ENCODE measurements at regions not wholly inside any gene's neighbourhood (a gene's known extent, or its start where the extent isn't known, plus 50 kb on each side); places are given as distances from the start of the nearest gene placed in this dataset.
A peak's percentile ranks its signal among the peaks of the same experiment; 100 is the strongest.
"Not testable (repeated sequence)": the region's sequence is repeated elsewhere in the genome, so short reads cannot be mapped to it uniquely, and the experiment has no call there.

DNA sequence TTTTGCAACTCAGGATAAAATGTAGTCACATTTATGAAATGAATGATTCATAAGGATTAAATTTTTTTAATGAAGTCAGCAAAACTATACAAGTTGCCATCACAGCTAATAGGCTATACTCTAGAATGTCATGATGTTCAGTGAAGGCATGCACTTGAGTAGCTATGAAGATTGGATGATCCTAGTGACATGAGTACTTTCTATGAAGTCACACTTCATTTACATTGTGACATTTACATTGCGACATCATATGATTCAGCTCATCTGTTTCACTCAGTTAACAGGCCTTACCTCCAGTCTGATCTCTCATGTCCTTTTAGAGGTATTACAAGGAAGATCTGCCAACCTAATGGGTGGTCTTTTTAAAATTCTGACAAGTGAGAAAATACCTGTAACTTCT lies 82.7 kb upstream of the FGF13 start:
- Histone ChIP-seq H3K36me3 (no peaks in the 10 kb centered on the region), H3K27me3 (no peaks in the 10 kb centered on the region), H3K4me3 (no peak overlapping the region), H3K9me3 (no peaks in the 10 kb centered on the region), H3K27ac (no peak overlapping the region), H3K4me1 (no peaks in the 10 kb centered on the region)
- no peak for DNase-seq
- no peak for TF ChIP-seq POLR2A (IDR thresholded peaks at IDR 0.05)
- TF ChIP-seq, protein P1, sequence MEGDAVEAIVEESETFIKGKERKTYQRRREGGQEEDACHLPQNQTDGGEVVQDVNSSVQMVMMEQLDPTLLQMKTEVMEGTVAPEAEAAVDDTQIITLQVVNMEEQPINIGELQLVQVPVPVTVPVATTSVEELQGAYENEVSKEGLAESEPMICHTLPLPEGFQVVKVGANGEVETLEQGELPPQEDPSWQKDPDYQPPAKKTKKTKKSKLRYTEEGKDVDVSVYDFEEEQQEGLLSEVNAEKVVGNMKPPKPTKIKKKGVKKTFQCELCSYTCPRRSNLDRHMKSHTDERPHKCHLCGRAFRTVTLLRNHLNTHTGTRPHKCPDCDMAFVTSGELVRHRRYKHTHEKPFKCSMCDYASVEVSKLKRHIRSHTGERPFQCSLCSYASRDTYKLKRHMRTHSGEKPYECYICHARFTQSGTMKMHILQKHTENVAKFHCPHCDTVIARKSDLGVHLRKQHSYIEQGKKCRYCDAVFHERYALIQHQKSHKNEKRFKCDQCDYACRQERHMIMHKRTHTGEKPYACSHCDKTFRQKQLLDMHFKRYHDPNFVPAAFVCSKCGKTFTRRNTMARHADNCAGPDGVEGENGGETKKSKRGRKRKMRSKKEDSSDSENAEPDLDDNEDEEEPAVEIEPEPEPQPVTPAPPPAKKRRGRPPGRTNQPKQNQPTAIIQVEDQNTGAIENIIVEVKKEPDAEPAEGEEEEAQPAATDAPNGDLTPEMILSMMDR (IDR thresholded peaks at IDR 0.05): no peak

DNA sequence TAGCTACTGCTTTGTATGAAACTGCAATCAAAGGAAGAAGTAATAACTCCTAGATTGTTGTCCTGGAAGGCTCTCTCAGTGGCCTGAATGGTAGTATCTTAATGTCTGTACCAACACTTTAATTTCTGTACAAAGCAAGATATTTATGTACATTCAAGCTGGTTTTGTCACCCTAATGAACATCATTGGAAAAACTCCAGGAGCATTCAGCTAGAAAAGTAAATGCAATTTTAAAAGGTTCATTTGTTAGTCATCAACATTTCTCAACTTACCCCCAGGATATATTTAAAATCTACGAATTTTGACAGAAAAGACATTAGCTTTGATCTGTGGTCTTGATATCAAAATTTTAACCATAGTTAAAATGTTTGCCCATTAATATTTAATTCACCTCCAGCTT lies 80.0 kb upstream of the FGF13 start:
- Histone ChIP-seq H3K9me3 (no peaks in the 10 kb centered on the region), H3K4me3 (no peak overlapping the region), H3K27ac (no peak overlapping the region), H3K4me1 (no peaks in the 10 kb centered on the region), H3K27me3 (no peaks in the 10 kb centered on the region), H3K36me3 (no peaks in the 10 kb centered on the region)
- DNase-seq: no peak
- no peak for TF ChIP-seq POLR2A (IDR thresholded peaks at IDR 0.05)
- TF ChIP-seq, protein P1 (IDR thresholded peaks at IDR 0.05): no peak

DNA sequence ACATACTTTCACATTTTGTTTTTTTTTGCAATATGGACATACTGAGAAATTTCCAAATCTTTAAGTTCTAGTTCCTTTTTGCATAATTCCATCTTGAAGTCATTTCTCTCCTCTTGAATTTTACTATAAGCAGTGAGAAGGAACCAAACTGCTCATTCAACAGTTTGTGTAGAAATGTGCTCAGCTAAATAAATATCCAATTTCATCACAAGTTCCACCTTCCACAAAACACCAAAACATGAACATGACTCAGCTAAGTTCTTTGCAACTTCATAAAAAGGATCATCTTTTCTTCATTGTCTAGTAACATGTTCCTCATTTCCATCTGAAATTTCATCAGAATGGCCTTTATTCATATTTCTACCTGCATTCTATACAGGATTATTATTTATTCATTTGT lies 77.3 kb upstream of the FGF13 start:
- H3K27ac ChIP-seq: no peak overlapping the region
- H3K4me1 ChIP-seq: no peaks in the 10 kb centered on the region
- no peaks in the 10 kb centered on the region for H3K36me3 ChIP-seq
- no peaks in the 10 kb centered on the region for H3K27me3 ChIP-seq
- no peak for TF ChIP-seq POLR2A (IDR thresholded peaks at IDR 0.05)
- TF ChIP-seq, protein P1 (IDR thresholded peaks at IDR 0.05): no peak
- DNase-seq: no peak
- no peaks in the 10 kb centered on the region for H3K9me3 ChIP-seq
- H3K4me3 ChIP-seq: no peak overlapping the region

DNA sequence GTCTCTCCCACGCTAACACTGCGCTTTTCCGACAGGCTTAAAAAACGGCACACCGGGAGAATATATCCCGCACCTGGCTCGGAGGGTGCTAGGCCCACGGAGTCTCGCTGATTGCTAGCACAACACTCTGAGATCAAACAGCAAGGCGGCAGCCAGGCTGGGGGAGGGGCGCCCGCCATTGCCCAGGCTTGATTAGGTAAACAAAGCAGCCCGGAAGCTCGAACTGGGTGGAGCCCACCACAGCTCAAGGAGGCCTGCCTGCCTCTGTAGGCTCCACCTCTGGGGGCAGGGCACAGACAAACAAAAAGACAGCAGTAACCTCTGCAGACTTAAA lies 67.0 kb upstream of the FGF13 start:
- not testable (repeated sequence) for H3K36me3 ChIP-seq, H3K27ac ChIP-seq, DNase-seq, H3K9me3 ChIP-seq, H3K4me3 ChIP-seq, H3K4me1 ChIP-seq, H3K27me3 ChIP-seq

DNA sequence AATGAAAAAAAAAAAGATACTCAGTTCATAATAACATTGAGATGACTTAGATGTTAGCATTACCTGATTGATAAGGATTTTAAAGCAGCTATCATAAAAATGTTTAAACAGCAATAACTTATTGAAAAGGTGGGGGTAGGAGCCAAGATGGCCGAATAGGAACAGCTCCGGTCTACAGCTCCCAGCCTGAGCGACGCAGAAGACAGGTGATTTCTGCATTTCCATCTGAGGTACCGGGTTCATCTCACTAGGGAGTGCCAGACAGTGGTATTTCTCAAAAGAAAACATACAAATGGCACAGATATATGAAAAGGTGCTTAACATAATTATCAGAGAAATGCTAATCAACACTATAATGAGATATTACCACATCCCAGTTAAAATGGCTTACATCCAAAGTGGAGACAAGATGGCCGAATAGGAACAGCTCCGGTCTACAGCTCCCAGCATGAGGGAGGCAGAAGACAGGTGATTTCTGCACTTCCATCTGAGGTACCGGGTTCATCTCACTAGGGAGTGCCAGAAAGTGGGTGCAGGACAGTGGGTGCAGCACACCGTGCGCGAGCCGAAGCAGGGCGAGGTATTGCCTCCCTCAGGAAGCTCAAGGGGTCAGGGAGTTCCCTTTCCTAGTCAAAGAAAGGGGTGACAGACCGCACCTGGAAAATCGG lies 66.5 kb upstream of the FGF13 start:
- H3K27me3 ChIP-seq, H3K27ac ChIP-seq: not testable (repeated sequence)

DNA sequence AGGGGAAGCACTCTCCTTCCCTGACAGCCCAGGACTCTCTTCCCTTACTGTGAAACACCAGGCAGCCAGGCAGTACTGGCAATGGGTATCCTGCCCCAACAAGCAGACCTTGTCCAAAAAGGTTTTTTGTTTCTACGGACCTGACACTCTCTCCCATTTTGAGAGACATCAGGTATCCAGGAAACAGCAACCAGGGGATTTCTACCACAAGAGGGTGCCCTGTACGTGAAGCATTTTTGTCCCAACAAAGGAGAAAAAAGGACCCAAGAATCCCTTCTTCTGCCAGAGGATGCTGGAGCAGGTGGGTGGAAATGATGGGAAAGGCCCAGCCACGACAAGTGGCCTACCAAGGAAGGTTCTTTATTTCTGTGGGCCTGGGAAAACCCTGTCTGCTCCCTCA lies 65.7 kb upstream of the FGF13 start:
- Histone ChIP-seq H3K27me3 (no peaks in the 10 kb centered on the region), H3K27ac (no peak overlapping the region), H3K9me3 (no peaks in the 10 kb centered on the region), H3K36me3 (no peaks in the 10 kb centered on the region), H3K4me3 (no peak overlapping the region), H3K4me1 (no peaks in the 10 kb centered on the region)
- no peak for DNase-seq
- no peak for TF ChIP-seq POLR2A (IDR thresholded peaks at IDR 0.05)
- TF ChIP-seq, protein P1 (IDR thresholded peaks at IDR 0.05): no peak

More for the DNA sequence above, 66.5 kb upstream of the FGF13 start:
- not testable (repeated sequence) for H3K9me3 ChIP-seq, H3K36me3 ChIP-seq, H3K4me3 ChIP-seq, H3K4me1 ChIP-seq, DNase-seq

DNA sequence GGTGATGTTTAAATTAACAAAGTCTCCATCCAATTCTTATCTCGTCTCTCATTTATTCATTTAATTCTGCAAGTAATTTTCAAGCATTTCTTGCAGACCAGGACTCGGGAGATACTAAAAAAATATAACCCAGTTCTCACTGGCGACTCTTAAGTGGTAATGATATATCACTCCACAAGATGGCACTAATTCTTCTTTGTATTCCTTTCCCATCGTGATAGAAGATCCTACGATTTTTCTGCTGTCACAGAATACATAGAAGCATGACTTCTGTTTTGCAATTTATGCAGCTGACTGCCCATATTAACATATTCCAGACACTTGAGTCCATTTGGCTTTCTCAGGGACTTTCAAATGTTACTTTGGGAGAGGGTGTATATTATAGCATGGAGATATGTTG lies 64.0 kb upstream of the FGF13 start:
- Histone ChIP-seq H3K27me3 (no peaks in the 10 kb centered on the region), H3K27ac (no peak overlapping the region), H3K9me3 (no peaks in the 10 kb centered on the region), H3K36me3 (no peaks in the 10 kb centered on the region), H3K4me1 (no peaks in the 10 kb centered on the region), H3K4me3 (no peak overlapping the region)
- TF ChIP-seq, protein P1 (IDR thresholded peaks at IDR 0.05): peak in 4 of 6 experiments; percentile 10 to 37 (median 20)
- no peak for TF ChIP-seq POLR2A (IDR thresholded peaks at IDR 0.05)
- DNase-seq: no peak

All from Peyer's patch (tissue), 4 donors.